Activated naive CD4-positive, alpha-beta T cell treated with anti-CD3 and anti-CD28 coated beads, Interleukin-2, amount 10 ng/mL, durations not matched to agents 7 days and 5 days (primary cell): ENCODE measurements at regions not wholly inside any gene's neighbourhood (a gene's known extent, or its start where the extent isn't known, plus 50 kb on each side); places are given as distances from the start of the nearest gene placed in this dataset.
"Not testable (repeated sequence)": the region's sequence is repeated elsewhere in the genome, so short reads cannot be mapped to it uniquely, and the experiment has no call there.

ENCODE experiments used
- CTCF ChIA-PET: fragments of 350-600 bp; sonication (Branson Sonifier 250); formaldehyde crosslinking; loops from one replicate; lab custom pipeline; 2021; ENCODE audit warnings: antibody characterized with exemption; lab: Charles Lee
- DNase-seq: peaks from one replicate; pipeline ENCODE4 v3.0.0-alpha.2; 2020
- H3K27ac Mint-ChIP-seq: one replicate; pipeline ENCODE4 v1.8.0; 2021; ENCODE audit warnings: mild to moderate bottlenecking, moderate library complexity, mixed read lengths
- H3K27me3 Mint-ChIP-seq: one replicate; pipeline ENCODE4 v1.8.0; 2021; ENCODE audit warnings: mild to moderate bottlenecking, mixed read lengths
- H3K36me3 Mint-ChIP-seq: one replicate; pipeline ENCODE4 v1.8.0; 2021; ENCODE audit warnings: mixed read lengths
- H3K4me1 Mint-ChIP-seq: one replicate; pipeline ENCODE4 v1.8.0; 2021; ENCODE audit warnings: mixed read lengths
- H3K4me3 Mint-ChIP-seq: one replicate; pipeline ENCODE4 v1.8.0; 2021; ENCODE audit warnings: mild to moderate bottlenecking, moderate library complexity, mixed read lengths
- H3K9me3 Mint-ChIP-seq: one replicate; pipeline ENCODE4 v1.8.0; 2021; ENCODE audit warnings: mixed read lengths

- no peak for DNase-seq
- Mint-ChIP-seq H3K4me3 (no peak overlapping the region), H3K4me1 (peaks cover under 1% of the 10 kb centered on the region), H3K36me3 (no peaks in the 10 kb centered on the region), H3K27me3 (no peaks in the 10 kb centered on the region), H3K27ac (no peak overlapping the region), H3K9me3 (no peaks in the 10 kb centered on the region)
- CTCF ChIA-PET: interaction anchor here (1.2 kb wide), 1 partner anchor 10 kb away, joined by 4 read pairs; no protein-coding TSS in a partner anchor
Measured at GRCh38 chr2:171266102-171266501, 105.4 kb upstream of the TLK1 start.

DNA sequence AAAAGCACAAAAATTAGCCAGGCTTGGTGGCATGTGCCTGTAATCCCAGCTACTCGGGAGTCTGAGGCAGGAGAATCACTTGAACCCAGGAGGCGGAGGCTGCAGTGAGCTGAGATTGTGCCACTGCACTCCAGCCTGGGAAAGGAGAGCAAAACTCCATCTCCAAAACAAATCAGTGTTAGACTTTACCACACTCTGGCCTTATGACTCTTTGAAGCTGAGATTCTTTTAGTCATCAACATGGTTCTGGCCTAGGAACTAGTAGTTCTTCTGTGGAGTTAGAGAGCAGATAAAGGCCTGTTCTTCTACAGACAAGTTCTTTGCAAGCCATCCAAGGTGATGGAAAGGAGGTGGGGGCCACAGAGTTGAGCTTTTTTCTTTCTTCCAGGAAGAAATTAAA is 100.8 kb upstream of the TLK1 start:
- not testable (repeated sequence) for H3K36me3 Mint-ChIP-seq, H3K9me3 Mint-ChIP-seq, DNase-seq, H3K4me3 Mint-ChIP-seq, H3K27me3 Mint-ChIP-seq, H3K27ac Mint-ChIP-seq
- H3K4me1 Mint-ChIP-seq: peaks cover 15% of the 10 kb centered on the region
- CTCF ChIA-PET: interaction anchor here (1.3 kb wide), 1 partner anchor 16 kb away, joined by 4 read pairs; no protein-coding TSS in a partner anchor

DNA sequence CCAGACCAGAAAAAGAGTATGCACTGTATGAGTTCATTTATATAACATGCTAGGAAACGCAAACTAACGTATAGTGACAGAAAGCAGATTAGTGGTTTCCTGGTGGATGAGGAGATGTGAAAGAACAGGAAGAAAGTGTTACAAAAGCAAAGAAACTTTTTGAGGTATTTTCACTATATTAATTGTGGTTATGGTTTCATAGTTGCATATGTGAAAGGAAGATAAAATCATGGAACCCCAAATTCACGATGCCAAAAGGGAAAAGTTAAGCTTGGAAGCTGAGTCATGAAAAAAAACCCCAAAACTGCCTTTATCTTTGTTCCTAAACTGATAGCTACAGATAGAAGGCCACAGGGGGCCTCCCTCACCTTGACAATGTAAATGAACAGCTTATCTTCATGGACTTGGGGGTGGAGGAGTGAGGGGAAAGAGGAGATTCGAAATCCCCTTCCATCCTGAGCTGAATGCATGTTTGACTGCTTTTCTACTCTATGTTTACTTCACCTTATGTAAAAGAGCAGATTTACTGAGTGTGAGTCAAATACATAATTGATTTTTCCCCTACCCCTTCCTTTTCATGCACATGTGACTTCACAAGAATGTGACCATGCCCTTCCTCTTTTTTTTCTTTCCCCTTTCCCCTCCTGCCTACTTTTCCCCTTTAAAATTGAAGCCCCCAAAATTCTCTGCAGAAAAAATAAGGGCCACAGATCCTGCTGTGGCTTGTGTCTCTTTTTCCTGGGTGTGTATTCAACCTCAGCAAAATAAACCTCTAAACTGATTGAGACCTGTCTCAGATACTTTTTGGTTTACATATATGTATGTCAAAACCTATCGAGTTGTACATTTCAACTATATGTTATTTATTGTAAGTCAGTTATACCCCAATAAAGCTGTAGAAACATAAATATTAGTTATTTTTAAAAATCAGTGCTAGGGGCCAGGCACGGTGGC is 100.1 kb upstream of the TLK1 start:
- Mint-ChIP-seq H3K4me1 (peaks cover 15% of the 10 kb centered on the region), H3K36me3 (peaks cover 4% of the 10 kb centered on the region), H3K9me3 (peaks cover 4% of the 10 kb centered on the region), H3K4me3 (no peak overlapping the region), H3K27ac (peak overlapping the region; percentile 6), H3K27me3 (no peaks in the 10 kb centered on the region)
- DNase-seq: no peak
- CTCF ChIA-PET: interaction anchor here (1.0 to 1.3 kb wide), 3 partner anchors 15 to 156 kb away, joined by 3 to 7 read pairs (median 4); no protein-coding TSS in a partner anchor

- Mint-ChIP-seq H3K27ac (no peak overlapping the region), H3K4me1 (peaks cover 11% of the 10 kb centered on the region), H3K4me3 (no peak overlapping the region), H3K27me3 (peaks cover 7% of the 10 kb centered on the region), H3K9me3 (peaks cover 6% of the 10 kb centered on the region), H3K36me3 (peaks cover 4% of the 10 kb centered on the region)
- no peak for DNase-seq
- CTCF ChIA-PET: no interaction called here
Measured at GRCh38 chr2:171254666-171255065, 94.0 kb upstream of the TLK1 start.

DNA sequence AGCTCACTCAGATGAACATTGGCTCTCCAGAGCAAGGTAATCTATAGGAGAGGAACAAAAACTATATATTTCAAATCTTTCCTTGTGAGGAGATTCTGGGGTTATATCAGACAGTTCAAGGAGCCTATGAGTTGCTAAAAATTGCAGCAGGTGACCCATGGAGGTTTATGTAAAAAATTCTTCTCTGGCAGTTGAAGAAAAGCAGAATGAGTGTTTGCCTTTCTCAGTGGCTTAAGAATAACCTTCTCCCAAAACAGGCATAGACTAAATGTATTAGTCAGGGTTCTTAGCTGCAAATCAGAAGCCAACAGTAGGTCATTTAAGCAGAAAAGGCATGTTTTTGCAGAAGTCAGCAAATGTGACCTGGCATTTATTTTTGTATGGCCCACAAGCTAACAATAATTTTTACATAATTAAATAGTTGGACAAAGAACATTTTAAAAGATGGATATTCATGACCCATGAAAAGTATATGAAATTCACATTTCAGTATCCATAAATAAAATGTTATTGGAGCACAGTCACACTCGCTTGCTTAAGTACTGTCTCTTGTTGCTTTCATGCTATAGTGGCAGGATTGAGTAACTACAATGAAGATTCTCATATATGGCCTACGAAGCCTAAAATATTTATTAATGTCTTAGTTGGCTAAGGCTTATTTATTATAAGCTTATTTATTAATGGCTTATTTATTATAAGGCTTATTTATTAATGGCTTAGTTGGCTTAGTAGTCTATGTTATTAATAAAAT is 93.4 kb upstream of the TLK1 start:
- peaks cover 7% of the 10 kb centered on the region for H3K27me3 Mint-ChIP-seq
- H3K27ac Mint-ChIP-seq: no peak overlapping the region
- DNase-seq: no peak
- peaks cover 6% of the 10 kb centered on the region for H3K9me3 Mint-ChIP-seq
- H3K4me1 Mint-ChIP-seq: peaks cover 16% of the 10 kb centered on the region
- CTCF ChIA-PET: no interaction called here
- no peak overlapping the region for H3K4me3 Mint-ChIP-seq
- H3K36me3 Mint-ChIP-seq: peaks cover 4% of the 10 kb centered on the region

DNA sequence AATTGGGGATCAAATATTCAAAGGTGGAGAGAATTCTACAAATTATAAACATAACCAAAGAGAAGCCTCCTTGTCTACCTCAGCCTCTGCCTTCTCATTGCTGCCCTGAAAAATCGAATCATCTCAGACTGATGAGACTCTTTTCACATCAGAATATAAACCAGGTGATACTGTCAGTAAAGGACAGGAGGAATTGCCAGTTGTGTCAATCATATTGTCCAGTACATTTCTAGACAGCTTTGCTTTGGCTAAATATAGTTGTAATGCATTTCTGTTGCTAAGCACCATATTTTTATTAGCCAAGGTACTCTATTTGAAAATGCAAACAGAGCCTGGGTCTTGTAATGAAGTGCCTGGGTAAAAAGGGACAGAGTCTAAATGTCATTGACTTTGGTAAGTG is 92.6 kb upstream of the TLK1 start:
- peaks cover 24% of the 10 kb centered on the region for H3K4me1 Mint-ChIP-seq
- CTCF ChIA-PET: no interaction called here
- no peak overlapping the region for H3K27ac Mint-ChIP-seq

GRCh38 chr2:171249689-171250088 is 89.0 kb upstream of the TLK1 start:
- H3K36me3 Mint-ChIP-seq: peaks cover 16% of the 10 kb centered on the region
- H3K9me3 Mint-ChIP-seq: peaks cover 22% of the 10 kb centered on the region
- H3K4me1 Mint-ChIP-seq: peaks cover 53% of the 10 kb centered on the region
- H3K27me3 Mint-ChIP-seq: peaks cover 7% of the 10 kb centered on the region
- no peak overlapping the region for H3K4me3 Mint-ChIP-seq
- CTCF ChIA-PET: interaction anchor here (2.3 kb wide), 1 partner anchor 163 kb away, joined by 7 read pairs; no protein-coding TSS in a partner anchor
- DNase-seq: no peak
- peak overlapping the region; percentile 64 for H3K27ac Mint-ChIP-seq

More for the DNA sequence above, 92.6 kb upstream of the TLK1 start:
- H3K9me3 Mint-ChIP-seq: peaks cover 6% of the 10 kb centered on the region
- peaks cover 7% of the 10 kb centered on the region for H3K27me3 Mint-ChIP-seq
- DNase-seq: no peak
- no peak overlapping the region for H3K4me3 Mint-ChIP-seq
- H3K36me3 Mint-ChIP-seq: peaks cover 4% of the 10 kb centered on the region

GRCh38 chr2:171247741-171248662 is 87.3 kb upstream of the TLK1 start:
- Mint-ChIP-seq H3K27me3 (peaks cover 7% of the 10 kb centered on the region), H3K4me3 (peak overlapping the region; percentile 31), H3K9me3 (peaks cover 26% of the 10 kb centered on the region), H3K27ac (peak overlapping the region; percentile 92), H3K4me1 (peaks cover 52% of the 10 kb centered on the region), H3K36me3 (peaks cover 17% of the 10 kb centered on the region)
- CTCF ChIA-PET: interaction anchor here (0.6 to 2.3 kb wide), 4 partner anchors 11 to 279 kb away, joined by 3 to 7 read pairs (median 3); no protein-coding TSS in a partner anchor
- peak; percentile 55 for DNase-seq

- H3K27ac Mint-ChIP-seq: no peak overlapping the region
- CTCF ChIA-PET: interaction anchor here (1.4 to 1.5 kb wide), 2 partner anchors 16 to 272 kb away, joined by 4 to 5 read pairs; no protein-coding TSS in a partner anchor
- peaks cover 17% of the 10 kb centered on the region for H3K36me3 Mint-ChIP-seq
- H3K9me3 Mint-ChIP-seq: peaks cover 26% of the 10 kb centered on the region
- peaks cover 51% of the 10 kb centered on the region for H3K4me1 Mint-ChIP-seq
- H3K4me3 Mint-ChIP-seq: no peak overlapping the region
- H3K27me3 Mint-ChIP-seq: peaks cover 4% of the 10 kb centered on the region
- no peak for DNase-seq
Measured at GRCh38 chr2:171244970-171245782, 84.5 kb upstream of the TLK1 start.

- Mint-ChIP-seq H3K9me3 (peaks cover 26% of the 10 kb centered on the region), H3K27me3 (no peaks in the 10 kb centered on the region), H3K4me3 (no peak overlapping the region), H3K36me3 (peaks cover 17% of the 10 kb centered on the region), H3K27ac (no peak overlapping the region), H3K4me1 (peaks cover 44% of the 10 kb centered on the region)
- DNase-seq: no peak
- CTCF ChIA-PET: interaction anchor here (1.5 kb wide), 1 partner anchor 272 kb away, joined by 5 read pairs; no protein-coding TSS in a partner anchor
Measured at GRCh38 chr2:171244466-171244969, 83.8 kb upstream of the TLK1 start.

DNA sequence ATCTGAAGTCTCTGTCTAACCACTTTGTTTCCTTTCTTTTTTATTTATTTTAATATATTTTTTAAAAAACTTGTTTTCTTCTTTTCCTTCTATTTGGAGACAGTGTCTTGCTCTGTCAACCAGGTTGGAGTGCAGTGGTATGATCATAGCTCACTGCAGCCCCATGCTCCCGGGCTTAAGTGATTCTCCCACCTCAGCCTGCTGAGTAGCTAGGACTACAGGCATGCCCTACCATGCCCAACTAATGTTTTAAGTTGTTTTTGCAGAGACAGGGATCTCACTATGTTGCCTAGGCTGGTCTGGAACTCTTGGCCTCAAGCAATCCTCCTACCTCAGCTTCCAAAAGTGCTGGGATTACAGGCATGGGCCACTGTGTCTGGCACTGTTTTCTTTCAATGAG is 81.1 kb upstream of the TLK1 start:
- CTCF ChIA-PET: interaction anchor here (0.7 kb wide), 1 partner anchor 30 kb away, joined by 3 read pairs; no protein-coding TSS in a partner anchor
- peaks cover 15% of the 10 kb centered on the region for H3K36me3 Mint-ChIP-seq
- peaks cover 22% of the 10 kb centered on the region for H3K4me1 Mint-ChIP-seq
- no peak for DNase-seq
- H3K27ac Mint-ChIP-seq: no peak overlapping the region
- H3K9me3 Mint-ChIP-seq: peaks cover 23% of the 10 kb centered on the region
- no peaks in the 10 kb centered on the region for H3K27me3 Mint-ChIP-seq
- no peak overlapping the region for H3K4me3 Mint-ChIP-seq

GRCh38 chr2:171238946-171239345 is 78.3 kb upstream of the TLK1 start:
- DNase-seq: no peak
- CTCF ChIA-PET: no interaction called here
- no peaks in the 10 kb centered on the region for H3K9me3 Mint-ChIP-seq

More at GRCh38 chr2:171238946-171239345, 78.3 kb upstream of the TLK1 start:
- Mint-ChIP-seq H3K27ac (no peak overlapping the region), H3K36me3 (no peaks in the 10 kb centered on the region), H3K4me3 (no peak overlapping the region), H3K27me3 (peaks cover 17% of the 10 kb centered on the region), H3K4me1 (peaks cover 8% of the 10 kb centered on the region)
